ENCODE measurements at regions not wholly inside any gene's neighbourhood (a gene's known extent, or its start where the extent isn't known, plus 50 kb on each side); places are given as distances from the start of the nearest gene placed in this dataset.

DNA sequence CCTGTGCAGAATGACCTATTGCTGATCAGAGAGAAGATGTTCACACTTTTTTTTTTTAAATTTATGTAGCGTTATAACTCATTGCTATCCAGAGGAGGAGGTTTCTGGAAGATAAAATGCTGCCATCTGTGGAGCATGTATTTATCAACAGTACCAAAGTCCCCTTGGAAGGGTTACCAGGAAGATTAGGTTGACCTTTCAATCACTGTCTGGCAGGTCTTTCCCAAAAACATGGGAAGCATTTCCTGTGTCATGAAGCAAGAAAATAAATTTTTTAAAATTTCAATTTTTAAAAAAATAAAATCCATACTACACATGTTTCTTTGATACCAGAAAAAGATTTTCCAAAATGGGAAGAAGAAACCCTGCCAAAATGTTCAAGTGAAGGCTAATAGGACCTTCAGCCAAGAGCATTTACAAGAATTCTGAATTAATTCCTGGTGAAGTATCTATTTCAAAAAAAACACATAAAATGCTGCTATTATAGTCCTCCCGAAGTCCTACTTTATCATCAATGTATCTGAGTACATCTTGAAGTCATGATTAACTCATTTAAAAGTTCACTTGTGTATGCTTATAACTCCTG is 143.9 kb upstream of the RND3 start:
- FAIRE-seq (no peak), DNase-seq (ENCODE audit: low read depth, low spot score) (no peak)
- TF ChIP-seq FOS (IDR thresholded peaks at IDR 0.05; ENCODE audit: borderline replicate concordance, insufficient read depth, low read length) (no peak), MYC (IDR thresholded peaks at IDR 0.05; ENCODE audit: low read depth, low read length) (no peak), JUN (IDR thresholded peaks at IDR 0.05; ENCODE audit: borderline replicate concordance, insufficient read depth, insufficient read length, low read depth) (no peak), POLR2A (IDR thresholded peaks at IDR 0.05; ENCODE audit: low read depth, low read length) (no peak), MAX (IDR thresholded peaks at IDR 0.05; ENCODE audit: insufficient read depth, insufficient read length) (no peak), POLR2AphosphoS5 (IDR thresholded peaks at IDR 0.05; ENCODE audit: insufficient read depth, low read depth, low read length) (no peak), CTCF (IDR thresholded peaks at IDR 0.05; ENCODE audit: extremely low read depth in 1 of 2, insufficient read depth in 1 of 2, low read depth in 1 of 2, low read length in 2 of 2) (no peak), EZH2 (IDR thresholded peaks at IDR 0.05; ENCODE audit: borderline replicate concordance, low read depth, low read length, severe bottlenecking) (no peak), GATA2 (IDR thresholded peaks at IDR 0.05; ENCODE audit: insufficient read depth, insufficient read length, low read depth, low read length) (no peak)
- Histone ChIP-seq H4K20me1 (replicated peaks; ENCODE audit: control insufficient read depth, extremely low read depth, insufficient read depth, low read length) (no peaks in the 10 kb centered on the region), H3K27me3 (ENCODE audit: control insufficient read depth in 2 of 2, insufficient read depth in 2 of 2, low read length in 2 of 2) (no peaks in the 10 kb centered on the region), H3K9me1 (replicated peaks; ENCODE audit: control insufficient read depth, extremely low read depth, insufficient read depth, low read length) (no peaks in the 10 kb centered on the region), H3K9ac (replicated peaks; ENCODE audit: extremely low read depth, insufficient read depth, low read length) (no peak overlapping the region), H3K9me3 (replicated peaks; ENCODE audit: control insufficient read depth, insufficient read depth, low read length) (no peaks in the 10 kb centered on the region), H3K4me2 (ENCODE audit: insufficient read depth, low read length) (no peak overlapping the region), H2AFZ (ENCODE audit: low read depth, low read length) (no peak overlapping the region), H3K79me2 (ENCODE audit: control insufficient read depth, insufficient read depth, low read length) (no peaks in the 10 kb centered on the region), H3K27ac (ENCODE audit: insufficient read depth, low read depth, low read length) (no peak overlapping the region), H3K36me3 (ENCODE audit: control insufficient read depth in 2 of 2, extremely low read depth in 1 of 2, insufficient read depth in 2 of 2, low read length in 2 of 2) (no peaks in the 10 kb centered on the region), H3K4me3 (replicated peaks in 1 of 3; ENCODE audit: insufficient read depth in 1 of 3, low read depth in 1 of 3, low read length in 3 of 3) (no peak overlapping the region), H3K4me1 (ENCODE audit: control insufficient read depth, extremely low read depth, insufficient read depth, low read length) (no peaks in the 10 kb centered on the region)
- intact Hi-C loops (cut with micrococcal nuclease) (no loop called here), dilution Hi-C loops (cut with MboI; ENCODE audit: extremely low pct_ligation_motif_present, low sequenced_read_pairs) (no loop called here)
- no TSS peak for BruUV-seq (replicated peaks)
- ChIA-PET POLR2A (interaction anchor here (0.6 kb wide), 1 partner anchor 1708 kb away, joined by 3 read pairs; no protein-coding TSS in a partner anchor), CTCF (interaction anchor here (1.5 to 2.2 kb wide), 2 partner anchors 9 kb away, joined by 6 to 13 read pairs; no protein-coding TSS in a partner anchor)

Measured in endothelial cell of umbilical vein (primary cell).